ENCODE measurements at regions not wholly inside any gene's neighbourhood (a gene's known extent, or its start where the extent isn't known, plus 50 kb on each side); places are given as distances from the start of the nearest gene placed in this dataset.

- H3K27ac ChIP-seq (ENCODE audit: low read depth, low read length) = no peak overlapping the region
- no peak overlapping the region for H3K4me3 ChIP-seq (ENCODE audit: low read depth, low read length)
- POLR2A ChIA-PET = no interaction called here
- no peaks in the 10 kb centered on the region for H3K9me3 ChIP-seq (ENCODE audit: control insufficient read depth, insufficient read depth, low read length)
- no peaks in the 10 kb centered on the region for H3K27me3 ChIP-seq (ENCODE audit: control insufficient read depth, insufficient read depth, low read length)
- no peak for DNase-seq (ENCODE audit: low read depth, low spot score)
- CTCF ChIA-PET = interaction anchor here (1.0 to 1.5 kb wide), 2 partner anchors 30 to 400 kb away, joined by 4 to 6 read pairs; no protein-coding TSS in a partner anchor
- no peak for TF ChIP-seq CTCF (IDR thresholded peaks at IDR 0.05; ENCODE audit: low read depth, low read length)
Measured at GRCh38 chr13:79943346-79944023, 397.4 kb downstream of the SPRY2 start.

DNA sequence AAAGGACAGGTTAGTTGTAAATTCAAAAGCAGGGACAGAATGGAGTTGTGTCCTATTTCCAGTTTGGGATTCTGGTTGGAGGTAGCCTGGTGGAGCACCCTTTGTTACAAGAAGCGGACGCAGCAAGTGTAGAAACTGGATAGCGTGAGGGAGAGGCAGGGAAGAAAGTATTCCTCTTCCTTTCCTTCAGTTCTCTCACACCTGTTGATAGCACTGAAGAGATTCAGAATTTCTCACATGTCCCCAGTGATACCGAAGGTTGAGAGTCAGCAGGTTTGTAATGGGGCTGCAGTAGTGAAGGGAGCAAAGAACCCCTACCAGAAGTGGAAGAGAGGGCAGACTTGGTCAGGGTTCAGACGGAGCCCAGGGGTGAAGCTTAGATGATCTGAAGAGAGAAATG is 399.2 kb downstream of the SPRY2 start:
- H3K4me3 ChIP-seq (ENCODE audit: low read depth, low read length) = no peak overlapping the region
- POLR2A ChIA-PET = no interaction called here
- TF ChIP-seq CTCF (IDR thresholded peaks at IDR 0.05; ENCODE audit: low read depth, low read length) = no peak
- no peaks in the 10 kb centered on the region for H3K9me3 ChIP-seq (ENCODE audit: control insufficient read depth, insufficient read depth, low read length)
- DNase-seq (ENCODE audit: low read depth, low spot score) = no peak
- no peaks in the 10 kb centered on the region for H3K27me3 ChIP-seq (ENCODE audit: control insufficient read depth, insufficient read depth, low read length)
- CTCF ChIA-PET = no interaction called here
- no peak overlapping the region for H3K27ac ChIP-seq (ENCODE audit: low read depth, low read length)

GRCh38 chr13:79939689-79940088 is 401.2 kb downstream of the SPRY2 start:
- CTCF ChIA-PET = no interaction called here
- Histone ChIP-seq H3K9me3 (ENCODE audit: control insufficient read depth, insufficient read depth, low read length) (no peaks in the 10 kb centered on the region), H3K4me3 (ENCODE audit: low read depth, low read length) (no peak overlapping the region), H3K27ac (ENCODE audit: low read depth, low read length) (no peak overlapping the region), H3K27me3 (ENCODE audit: control insufficient read depth, insufficient read depth, low read length) (no peaks in the 10 kb centered on the region)
- POLR2A ChIA-PET = no interaction called here
- TF ChIP-seq CTCF (IDR thresholded peaks at IDR 0.05; ENCODE audit: low read depth, low read length) = no peak
- DNase-seq (ENCODE audit: low read depth, low spot score) = no peak

DNA sequence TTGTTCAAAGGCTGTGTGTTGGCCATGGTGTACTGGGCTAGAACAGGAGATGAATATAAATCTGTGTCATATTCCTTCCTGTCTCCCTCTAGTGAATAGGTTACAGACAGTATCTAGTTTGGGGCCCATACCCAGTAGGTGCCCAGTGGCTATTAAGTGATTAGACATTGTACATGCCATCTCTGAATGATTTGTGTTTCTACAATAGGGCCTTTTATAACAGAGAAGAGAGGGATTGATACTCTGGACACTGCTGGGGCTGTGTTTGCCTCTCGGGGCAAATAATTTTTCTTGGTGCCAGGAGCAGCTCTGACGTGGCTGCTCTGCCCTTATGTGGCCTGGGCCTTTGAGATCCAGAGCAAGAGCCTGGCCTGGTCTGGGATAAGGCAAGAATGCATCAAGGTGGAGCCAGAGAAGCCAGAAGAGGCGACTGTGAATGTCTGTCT is 403.1 kb downstream of the SPRY2 start:
- Histone ChIP-seq H3K27ac (ENCODE audit: low read depth, low read length) (peak overlapping the region; percentile 39), H3K4me3 (ENCODE audit: low read depth, low read length) (no peak overlapping the region), H3K9me3 (ENCODE audit: control insufficient read depth, insufficient read depth, low read length) (no peaks in the 10 kb centered on the region), H3K27me3 (ENCODE audit: control insufficient read depth, insufficient read depth, low read length) (no peaks in the 10 kb centered on the region)
- ChIA-PET CTCF (no interaction called here), POLR2A (no interaction called here)
- DNase-seq (ENCODE audit: low read depth, low spot score) = no peak
- TF ChIP-seq CTCF (IDR thresholded peaks at IDR 0.05; ENCODE audit: low read depth, low read length) = no peak

DNA sequence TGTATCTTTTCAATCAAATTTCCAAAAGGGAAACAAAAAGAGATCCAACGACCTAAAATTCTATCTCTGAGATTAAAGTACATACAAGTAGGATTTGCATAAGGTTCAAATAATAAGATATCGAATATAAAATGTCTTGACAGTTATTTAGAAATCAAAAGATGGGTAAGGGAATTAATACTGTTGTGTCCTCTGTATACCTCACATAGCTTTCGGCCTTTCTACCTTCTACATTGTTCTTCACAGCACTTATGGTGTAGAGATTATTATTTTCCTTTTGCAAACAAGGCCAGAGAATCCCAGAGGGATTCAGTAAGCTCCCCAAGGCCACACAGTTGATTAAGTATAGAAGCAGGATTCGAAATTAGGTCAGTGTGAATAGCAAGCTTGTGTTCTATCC is 403.6 kb downstream of the SPRY2 start:
- Histone ChIP-seq H3K27ac (ENCODE audit: low read depth, low read length) (peak overlapping the region; percentile 99), H3K4me3 (ENCODE audit: low read depth, low read length) (no peak overlapping the region), H3K27me3 (ENCODE audit: control insufficient read depth, insufficient read depth, low read length) (no peaks in the 10 kb centered on the region), H3K9me3 (ENCODE audit: control insufficient read depth, insufficient read depth, low read length) (no peaks in the 10 kb centered on the region)
- CTCF ChIA-PET = interaction anchor here (0.6 to 3.0 kb wide), 4 partner anchors 196 to 405 kb away, joined by 3 to 21 read pairs (median 4); no protein-coding TSS in a partner anchor
- DNase-seq (ENCODE audit: low read depth, low spot score) = no peak
- TF ChIP-seq CTCF (IDR thresholded peaks at IDR 0.05; ENCODE audit: low read depth, low read length) = no peak
- POLR2A ChIA-PET = interaction anchor here (0.6 to 1.2 kb wide), 5 partner anchors 155 to 404 kb away, joined by 3 to 6 read pairs (median 4); partner anchors contain the start of gene SPRY2

Data from AG04450 (cell line).